ENCODE measurements at regions not wholly inside any gene's neighbourhood (a gene's known extent, or its start where the extent isn't known, plus 50 kb on each side); places are given as distances from the start of the nearest gene placed in this dataset.

- TF ChIP-seq, protein P1, sequence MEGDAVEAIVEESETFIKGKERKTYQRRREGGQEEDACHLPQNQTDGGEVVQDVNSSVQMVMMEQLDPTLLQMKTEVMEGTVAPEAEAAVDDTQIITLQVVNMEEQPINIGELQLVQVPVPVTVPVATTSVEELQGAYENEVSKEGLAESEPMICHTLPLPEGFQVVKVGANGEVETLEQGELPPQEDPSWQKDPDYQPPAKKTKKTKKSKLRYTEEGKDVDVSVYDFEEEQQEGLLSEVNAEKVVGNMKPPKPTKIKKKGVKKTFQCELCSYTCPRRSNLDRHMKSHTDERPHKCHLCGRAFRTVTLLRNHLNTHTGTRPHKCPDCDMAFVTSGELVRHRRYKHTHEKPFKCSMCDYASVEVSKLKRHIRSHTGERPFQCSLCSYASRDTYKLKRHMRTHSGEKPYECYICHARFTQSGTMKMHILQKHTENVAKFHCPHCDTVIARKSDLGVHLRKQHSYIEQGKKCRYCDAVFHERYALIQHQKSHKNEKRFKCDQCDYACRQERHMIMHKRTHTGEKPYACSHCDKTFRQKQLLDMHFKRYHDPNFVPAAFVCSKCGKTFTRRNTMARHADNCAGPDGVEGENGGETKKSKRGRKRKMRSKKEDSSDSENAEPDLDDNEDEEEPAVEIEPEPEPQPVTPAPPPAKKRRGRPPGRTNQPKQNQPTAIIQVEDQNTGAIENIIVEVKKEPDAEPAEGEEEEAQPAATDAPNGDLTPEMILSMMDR (conservative IDR thresholded peaks at IDR 0.05), result no peak
- no peak for TF ChIP-seq ZFX (IDR thresholded peaks at IDR 0.05)
These were observed 1694.8 kb upstream of the PCDH20 start for GRCh38 chr13:63110466-63110865.

All from C4-2B (cell line).